GM12878 (cell line): ENCODE measurements at regions not wholly inside any gene's neighbourhood (a gene's known extent, or its start where the extent isn't known, plus 50 kb on each side); places are given as distances from the start of the nearest gene placed in this dataset.

ENCODE experiments used
- ATAC-seq: fragments of 200-7000 bp; cut with Tn5 transposase; 3 replicates; pipeline ENCODE4 v1.9.1; 2020; ENCODE audit warnings: mild to moderate bottlenecking, moderate library complexity
- BruUV-seq: library from RNA; stranded (reverse); fragments of 400-500 nt; replicated peaks from 2 replicates; lab custom pipeline; 2021; lab: Mats Ljungman, UMichigan
- CTCF ChIA-PET: fragments of 300-600 bp; sonication (Branson Sonifier 250); formaldehyde crosslinking; extraction: SDS; loops from one replicate; lab custom pipeline; 2021; ENCODE audit warnings: inconsistent platforms; lab: Yijun Ruan, JAX
- POLR2A ChIA-PET: fragments of 350-600 bp; formaldehyde crosslinking; extraction: SDS; loops from one replicate; lab custom pipeline; 2021; ENCODE audit warnings: inconsistent platforms; lab: Charles Lee
- RAD21 ChIA-PET: fragments of 300-600 bp; sonication (Branson Sonifier 250); formaldehyde crosslinking; loops from one replicate; lab custom pipeline; 2023; ENCODE audit warnings: antibody characterized with exemption; ENCODE audit not compliant: unreplicated experiment; lab: Charles Lee
- SMC1A ChIA-PET: fragments of 300-600 bp; sonication (Branson Sonifier 250); formaldehyde crosslinking; loops from one replicate; lab custom pipeline; 2023; ENCODE audit not compliant: unreplicated experiment, uncharacterized antibody; lab: Charles Lee
- DNase-seq: peaks from one replicate; pipeline ENCODE4 v3.0.0-alpha.2; 2011; ENCODE audit warnings: low read depth, low spot score
- FAIRE-seq: peaks from 3 replicates; lab custom pipeline; 2011; peaks lifted over from hg19 to GRCh38; lab: Jason Lieb, UNC
- H2AFZ ChIP-seq: 2 replicates; pipeline ENCODE4 v1.6.0; 2011; ENCODE audit warnings: low read depth, low read length, control low read depth; ENCODE audit not compliant: control insufficient read depth
- H3K27ac ChIP-seq: 2 replicates; pipeline ENCODE4 v1.5.1; 2011; ENCODE audit warnings: control low read depth; ENCODE audit not compliant: control insufficient read depth, insufficient read depth
- H3K27me3 ChIP-seq, 2 experiments: replicated peaks in 1 of 2; 2 replicates each; pipeline versions ENCODE4 v1.6.0 to v1.6.1; 2011; ENCODE audit warnings: low read length in 1 of 2; ENCODE audit not compliant: control insufficient read depth in 2 of 2, insufficient read depth in 2 of 2
- H3K36me3 ChIP-seq, 2 experiments: 2 replicates each; pipeline ENCODE4 v1.5.1; 2011; ENCODE audit warnings: low read length in 1 of 2; ENCODE audit not compliant: control insufficient read depth in 2 of 2, insufficient read depth in 2 of 2
- H3K4me1 ChIP-seq: 2 replicates; pipeline ENCODE4 v1.6.1; 2011; ENCODE audit warnings: mild to moderate bottlenecking, low read length, moderate library complexity, mixed read lengths; ENCODE audit not compliant: control insufficient read depth, insufficient read depth
- H3K4me2 ChIP-seq: 2 replicates; pipeline ENCODE4 v1.6.0; 2011; ENCODE audit warnings: control low read depth; ENCODE audit not compliant: control insufficient read depth, insufficient read depth
- H3K4me3 ChIP-seq: fragments of 200-600 bp; sonication (generic); 2 replicates; pipeline ENCODE4 v1.5.1; 2016
- H3K79me2 ChIP-seq: 2 replicates; pipeline ENCODE4 v1.6.0; 2011; ENCODE audit warnings: low read length; ENCODE audit not compliant: control insufficient read depth, insufficient read depth
- H3K9ac ChIP-seq: 2 replicates; pipeline ENCODE4 v1.8.0; 2011; ENCODE audit warnings: low read length, control low read depth, mixed read lengths; ENCODE audit not compliant: control insufficient read depth, insufficient read depth
- H3K9me3 ChIP-seq: replicated peaks from 3 replicates; pipeline ENCODE4 v1.5.1; 2011; ENCODE audit warnings: mild to moderate bottlenecking, low read length; ENCODE audit not compliant: control insufficient read depth, insufficient read depth
- H4K20me1 ChIP-seq: 2 replicates; pipeline ENCODE4 v1.6.0; 2011; ENCODE audit not compliant: control insufficient read depth, insufficient read depth
- CREB1 ChIP-seq: IDR thresholded peaks from 2 replicates; pipeline ENCODE4 v1.6.1; 2012; ENCODE audit warnings: low read depth, mild to moderate bottlenecking, inconsistent platforms
- CTCF ChIP-seq, 3 experiments: IDR thresholded peaks in 2 of 3; conservative IDR thresholded peaks in 1 of 3; 2 replicates each; pipeline ENCODE4 v1.5.1; 2011; ENCODE audit warnings: low read depth in 3 of 3, low read length in 3 of 3, mild to moderate bottlenecking in 3 of 3, control low read depth in 2 of 3, moderate library complexity in 2 of 3, inconsistent platforms in 1 of 3, mixed read lengths in 1 of 3; ENCODE audit not compliant: control insufficient read depth in 2 of 3, insufficient read depth in 1 of 3; ENCODE audit errors: extremely low read depth in 1 of 3
- E2F8 ChIP-seq: fragments of 450-650 bp; IDR thresholded peaks from 2 replicates; pipeline ENCODE4 v1.6.1; 2018; ENCODE audit warnings: mild to moderate bottlenecking, low read depth, moderate library complexity; ENCODE audit not compliant: partially characterized antibody
- EGR1 ChIP-seq, 2 experiments: IDR thresholded peaks; 1 replicate in 1 of 2; 2 replicates in 1 of 2; pipeline ENCODE4 v1.6.1; 2011 to 2012; ENCODE audit warnings: low read depth in 2 of 2, low read length in 2 of 2, borderline replicate concordance in 1 of 2, mild to moderate bottlenecking in 1 of 2, moderate library complexity in 1 of 2
- HDGF ChIP-seq: fragments of 450-650 bp; IDR thresholded peaks from 2 replicates; pipeline ENCODE4 v1.6.1; 2016; ENCODE audit warnings: antibody characterized with exemption
- IKZF1 ChIP-seq: fragments of 450-650 bp; conservative IDR thresholded peaks from 2 replicates; pipeline ENCODE4 v1.6.1; 2017; ENCODE audit warnings: antibody characterized with exemption, mild to moderate bottlenecking
- MAX ChIP-seq: IDR thresholded peaks from 2 replicates; pipeline ENCODE4 v1.6.1; 2012; ENCODE audit warnings: low read depth, low read length, improper control_type of control experiment
- MEF2A ChIP-seq: IDR thresholded peaks from 2 replicates; pipeline ENCODE4 v1.6.1; 2011; ENCODE audit warnings: low read depth, mild to moderate bottlenecking, low read length, moderate library complexity; ENCODE audit not compliant: insufficient read depth
- MLLT1 ChIP-seq: fragments of 450-650 bp; IDR thresholded peaks from 2 replicates; pipeline ENCODE4 v1.6.1; 2016; ENCODE audit warnings: mild to moderate bottlenecking
- MYB ChIP-seq: fragments of 150-350 bp; IDR thresholded peaks from 2 replicates; pipeline ENCODE4 v1.6.1; 2014; ENCODE audit warnings: mild to moderate bottlenecking, low read depth, low read length, borderline replicate concordance
- NFIC ChIP-seq: IDR thresholded peaks from 2 replicates; pipeline ENCODE4 v1.6.1; 2012; ENCODE audit warnings: low read depth, mild to moderate bottlenecking, inconsistent platforms, low read length, moderate library complexity
- SP1 ChIP-seq: IDR thresholded peaks from one replicate; pipeline ENCODE4 v1.6.1; 2011; ENCODE audit warnings: low read depth, low read length
- SRF ChIP-seq, 2 experiments: IDR thresholded peaks; 2 replicates each; pipeline ENCODE4 v1.6.1; 2011; ENCODE audit warnings: low read depth in 2 of 2, low read length in 2 of 2, mild to moderate bottlenecking in 1 of 2, moderate library complexity in 1 of 2
- ZNF217 ChIP-seq: fragments of 450-650 bp; IDR thresholded peaks from 2 replicates; pipeline ENCODE4 v1.6.1; 2017; ENCODE audit warnings: antibody characterized with exemption, mild to moderate bottlenecking
- ZNF384 ChIP-seq: IDR thresholded peaks from 2 replicates; pipeline ENCODE4 v1.6.1; 2012; ENCODE audit warnings: low read depth, mild to moderate bottlenecking, low read length, improper control_type of control experiment, borderline replicate concordance
- ZNF622 ChIP-seq: fragments of 450-650 bp; IDR thresholded peaks from 2 replicates; pipeline ENCODE4 v1.6.1; 2017; ENCODE audit warnings: mild to moderate bottlenecking, inconsistent platforms
- ZZZ3 ChIP-seq: IDR thresholded peaks from 2 replicates; pipeline ENCODE4 v1.6.1; 2011; ENCODE audit warnings: low read depth; ENCODE audit not compliant: control insufficient read depth, insufficient read length
- in situ Hi-C: fragments of 300-500 bp; cut with MboI; formaldehyde crosslinking; loops from 9 replicates; pipeline ENCODE4 v1.14.3; 2018; ENCODE audit warnings: mixed read lengths
- intact Hi-C: fragments of 100-400 bp; cut with micrococcal nuclease; formaldehyde crosslinking; loops from one replicate; pipeline ENCODE4 v1.14.2; 2022; ENCODE audit not compliant: unreplicated experiment

DNA sequence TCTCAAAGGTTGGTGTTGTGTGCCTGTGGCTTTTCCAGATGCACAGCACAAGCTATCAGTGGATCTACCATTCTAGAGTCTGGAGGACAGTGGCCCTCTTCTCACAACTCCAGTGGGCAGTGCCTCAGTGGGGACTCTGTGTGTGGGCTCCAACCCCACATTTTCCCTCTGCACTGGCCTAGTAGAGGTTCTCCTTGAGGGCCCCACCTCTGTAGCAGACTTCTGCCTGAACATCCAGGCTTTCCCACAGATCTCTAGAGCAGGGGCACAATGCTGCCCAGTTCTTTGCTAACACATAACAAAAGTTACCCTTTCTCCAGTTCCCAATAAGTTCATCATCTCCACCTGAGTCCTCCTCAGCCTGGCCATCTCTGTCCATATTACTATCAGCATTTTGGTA is 102.1 kb upstream of the ANKRD55 start:
- ChIA-PET RAD21 (no interaction called here), SMC1A (no interaction called here), POLR2A (no interaction called here), CTCF (no interaction called here)
- Histone ChIP-seq H2AFZ (no peak overlapping the region), H3K9ac (no peak overlapping the region), H3K27ac (no peak overlapping the region), H3K4me2 (no peak overlapping the region), H4K20me1 (no peaks in the 10 kb centered on the region), H3K4me3 (no peak overlapping the region), H3K36me3 (no peaks in the 10 kb centered on the region), H3K27me3 (no peaks in the 10 kb centered on the region), H3K4me1 (peaks cover 7% of the 10 kb centered on the region), H3K79me2 (no peaks in the 10 kb centered on the region), H3K9me3 (peaks cover 10% of the 10 kb centered on the region; the same call in 2 of the 3 replicates)
- intact Hi-C loops (no loop called here), in situ Hi-C loops (no loop called here)
- no peak for FAIRE-seq
- no TSS peak for BruUV-seq
- no peak for TF ChIP-seq CTCF (IDR thresholded peaks at IDR 0.05 in 2 of 3, conservative IDR thresholded peaks at IDR 0.05 in 1 of 3; ENCODE audit: control insufficient read depth in 2 of 3, extremely low read depth in 1 of 3, insufficient read depth in 1 of 3, low read depth in 3 of 3, low read length in 3 of 3)
- TF ChIP-seq HDGF: no peak
- no peak for TF ChIP-seq CREB1
- TF ChIP-seq MLLT1: no peak
- no peak for TF ChIP-seq EGR1 (IDR thresholded peaks at IDR 0.05; ENCODE audit: borderline replicate concordance in 1 of 2, low read depth in 2 of 2, low read length in 2 of 2)
- TF ChIP-seq SP1: no peak
- no peak for TF ChIP-seq IKZF1
- no peak for TF ChIP-seq NFIC
- no peak for TF ChIP-seq E2F8
- no peak for TF ChIP-seq MEF2A
- TF ChIP-seq ZNF622: no peak
- TF ChIP-seq MYB: no peak
- no peak for TF ChIP-seq ZNF384
- no peak for TF ChIP-seq ZNF217
- no peak for TF ChIP-seq ZZZ3
- TF ChIP-seq SRF (IDR thresholded peaks at IDR 0.05; ENCODE audit: low read depth in 2 of 2, low read length in 2 of 2): no peak
- no peak for TF ChIP-seq MAX
- no peak for ATAC-seq
- DNase-seq: no peak
